GM13976 (cell line): ENCODE measurements at regions not wholly inside any gene's neighbourhood (a gene's known extent, or its start where the extent isn't known, plus 50 kb on each side); places are given as distances from the start of the nearest gene placed in this dataset.

Experiments
- DNase-seq: peaks from one replicate; pipeline ENCODE4 v3.0.0; 2012; ENCODE audit warnings: low spot score
- in situ Hi-C: fragments of 300-500 bp; cut with MboI; formaldehyde crosslinking; loops from one replicate; pipeline ENCODE4 v1.12.0; 2022; ENCODE audit warnings: low sequenced_read_pairs, mixed read lengths, inconsistent platforms; ENCODE audit not compliant: unreplicated experiment
- TF ChIP-seq, protein P1 (sequence below): IDR thresholded peaks from 2 replicates; pipeline ENCODE4 v1.5.1; 2012; ENCODE audit warnings: borderline replicate concordance, mild to moderate bottlenecking; ENCODE audit not compliant: insufficient read depth; ENCODE audit errors: extremely low read depth, missing control alignments, control extremely low read depth

DNA sequence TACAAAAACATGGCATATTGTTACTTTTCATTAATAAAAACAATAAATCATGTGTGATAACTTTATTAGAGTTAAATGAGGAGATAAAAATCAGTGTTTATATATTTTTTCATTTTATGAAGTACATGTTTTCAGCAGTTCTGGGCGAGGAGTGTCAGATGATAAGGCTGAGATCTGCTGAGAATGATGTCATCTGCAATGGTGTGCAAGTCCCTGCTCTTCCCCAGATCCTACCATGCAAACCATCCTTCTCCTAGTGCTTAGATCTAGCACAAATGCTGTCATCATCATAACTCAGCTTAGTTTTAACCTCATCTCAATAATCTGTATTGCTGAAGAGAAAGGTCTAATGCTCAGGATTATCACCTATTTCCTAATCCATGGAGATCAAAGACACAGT lies 214.4 kb upstream of the DAB1 start:
- TF ChIP-seq, protein P1, sequence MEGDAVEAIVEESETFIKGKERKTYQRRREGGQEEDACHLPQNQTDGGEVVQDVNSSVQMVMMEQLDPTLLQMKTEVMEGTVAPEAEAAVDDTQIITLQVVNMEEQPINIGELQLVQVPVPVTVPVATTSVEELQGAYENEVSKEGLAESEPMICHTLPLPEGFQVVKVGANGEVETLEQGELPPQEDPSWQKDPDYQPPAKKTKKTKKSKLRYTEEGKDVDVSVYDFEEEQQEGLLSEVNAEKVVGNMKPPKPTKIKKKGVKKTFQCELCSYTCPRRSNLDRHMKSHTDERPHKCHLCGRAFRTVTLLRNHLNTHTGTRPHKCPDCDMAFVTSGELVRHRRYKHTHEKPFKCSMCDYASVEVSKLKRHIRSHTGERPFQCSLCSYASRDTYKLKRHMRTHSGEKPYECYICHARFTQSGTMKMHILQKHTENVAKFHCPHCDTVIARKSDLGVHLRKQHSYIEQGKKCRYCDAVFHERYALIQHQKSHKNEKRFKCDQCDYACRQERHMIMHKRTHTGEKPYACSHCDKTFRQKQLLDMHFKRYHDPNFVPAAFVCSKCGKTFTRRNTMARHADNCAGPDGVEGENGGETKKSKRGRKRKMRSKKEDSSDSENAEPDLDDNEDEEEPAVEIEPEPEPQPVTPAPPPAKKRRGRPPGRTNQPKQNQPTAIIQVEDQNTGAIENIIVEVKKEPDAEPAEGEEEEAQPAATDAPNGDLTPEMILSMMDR, result no peak
- DNase-seq, result no peak
- in situ Hi-C loops, result no loop called here

GRCh38 chr1:57637155-57637554 lies 213.3 kb upstream of the DAB1 start:
- TF ChIP-seq, protein P1, result no peak
- no peak for DNase-seq
- in situ Hi-C loops, result no loop called here

DNA sequence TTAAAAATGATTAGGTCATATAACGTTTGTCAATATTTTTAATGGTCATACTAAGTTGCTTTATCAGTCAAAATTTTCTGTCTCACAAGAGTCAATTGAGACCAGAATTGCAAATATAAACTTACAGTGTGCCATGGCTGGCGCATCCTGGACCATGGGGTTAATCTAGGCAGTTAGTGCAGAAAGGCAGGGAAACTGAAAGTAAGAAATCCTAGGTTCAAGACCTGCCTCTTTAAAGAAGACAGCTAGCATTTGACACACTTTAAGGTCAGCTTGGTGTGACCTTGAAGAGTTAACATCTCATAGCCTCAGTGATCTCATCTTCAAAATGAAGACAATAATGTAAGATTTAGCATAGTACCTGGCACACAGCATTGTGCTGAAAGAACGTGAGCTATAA lies 210.0 kb upstream of the DAB1 start:
- TF ChIP-seq, protein P1, result no peak
- in situ Hi-C loops, result no loop called here
- DNase-seq, result no peak

- TF ChIP-seq, protein P1, result no peak
- no peak for DNase-seq
- in situ Hi-C loops, result no loop called here
Measured at GRCh38 chr1:57633056-57633455, 209.2 kb upstream of the DAB1 start.

- in situ Hi-C loops, result no loop called here
- TF ChIP-seq, protein P1, result no peak
- DNase-seq, result no peak
Measured at GRCh38 chr1:57632401-57632800, 208.5 kb upstream of the DAB1 start.

GRCh38 chr1:57627612-57628011 lies 203.8 kb upstream of the DAB1 start:
- in situ Hi-C loops, result no loop called here

More at GRCh38 chr1:57627612-57628011, 203.8 kb upstream of the DAB1 start:
- TF ChIP-seq, protein P1, result no peak
- no peak for DNase-seq
